AG09309 (cell line): ENCODE measurements at regions not wholly inside any gene's neighbourhood (a gene's known extent, or its start where the extent isn't known, plus 50 kb on each side); places are given as distances from the start of the nearest gene placed in this dataset.

ENCODE experiments used
- DNase-seq: peaks from one replicate; pipeline ENCODE4 v3.0.0-alpha.2; 2010; ENCODE audit warnings: low read depth
- H3K4me3 ChIP-seq: 2 replicates; pipeline ENCODE4 v1.5.1; 2011; ENCODE audit warnings: mild to moderate bottlenecking, low read depth, low read length, moderate library complexity; ENCODE audit not compliant: control insufficient read depth
- TF ChIP-seq, protein P1 (sequence below): IDR thresholded peaks from 2 replicates; pipeline ENCODE4 v1.5.1; 2011; ENCODE audit warnings: mild to moderate bottlenecking, low read depth, low read length, inconsistent platforms; ENCODE audit not compliant: insufficient read depth, control insufficient read depth; ENCODE audit errors: missing control alignments

DNA sequence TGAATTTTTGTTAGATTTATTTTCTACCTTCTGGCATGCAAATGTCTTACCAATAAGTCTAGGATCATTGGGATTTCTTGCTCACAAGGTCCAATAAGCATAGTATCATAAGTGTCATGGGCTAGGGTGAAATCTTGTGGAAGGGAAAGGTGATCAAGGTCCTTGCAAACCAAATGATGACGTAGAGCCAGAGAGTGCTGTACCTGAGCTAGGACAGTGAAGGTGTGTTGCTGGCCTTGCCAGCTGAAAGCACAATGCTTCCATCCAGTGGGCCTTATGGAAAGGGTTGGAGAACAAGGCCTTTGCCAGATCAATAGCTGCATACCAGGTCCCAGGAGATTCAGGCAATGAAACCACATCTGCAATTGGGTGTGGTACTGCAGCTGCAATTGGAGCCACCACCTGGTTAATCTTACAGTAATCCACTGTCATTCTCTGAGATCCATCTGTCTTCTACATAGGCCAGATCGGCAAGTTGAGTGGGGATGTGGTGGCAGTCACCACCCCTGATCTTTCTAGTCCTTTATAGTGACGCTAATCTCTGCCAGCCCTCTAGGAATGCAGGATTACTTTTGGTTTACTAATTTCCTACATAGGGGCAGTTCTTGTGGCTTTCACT, 208.9 kb upstream of the MYL2 start:
- TF ChIP-seq, protein P1, sequence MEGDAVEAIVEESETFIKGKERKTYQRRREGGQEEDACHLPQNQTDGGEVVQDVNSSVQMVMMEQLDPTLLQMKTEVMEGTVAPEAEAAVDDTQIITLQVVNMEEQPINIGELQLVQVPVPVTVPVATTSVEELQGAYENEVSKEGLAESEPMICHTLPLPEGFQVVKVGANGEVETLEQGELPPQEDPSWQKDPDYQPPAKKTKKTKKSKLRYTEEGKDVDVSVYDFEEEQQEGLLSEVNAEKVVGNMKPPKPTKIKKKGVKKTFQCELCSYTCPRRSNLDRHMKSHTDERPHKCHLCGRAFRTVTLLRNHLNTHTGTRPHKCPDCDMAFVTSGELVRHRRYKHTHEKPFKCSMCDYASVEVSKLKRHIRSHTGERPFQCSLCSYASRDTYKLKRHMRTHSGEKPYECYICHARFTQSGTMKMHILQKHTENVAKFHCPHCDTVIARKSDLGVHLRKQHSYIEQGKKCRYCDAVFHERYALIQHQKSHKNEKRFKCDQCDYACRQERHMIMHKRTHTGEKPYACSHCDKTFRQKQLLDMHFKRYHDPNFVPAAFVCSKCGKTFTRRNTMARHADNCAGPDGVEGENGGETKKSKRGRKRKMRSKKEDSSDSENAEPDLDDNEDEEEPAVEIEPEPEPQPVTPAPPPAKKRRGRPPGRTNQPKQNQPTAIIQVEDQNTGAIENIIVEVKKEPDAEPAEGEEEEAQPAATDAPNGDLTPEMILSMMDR = no peak
- no peak overlapping the region for H3K4me3 ChIP-seq
- no peak for DNase-seq

DNA sequence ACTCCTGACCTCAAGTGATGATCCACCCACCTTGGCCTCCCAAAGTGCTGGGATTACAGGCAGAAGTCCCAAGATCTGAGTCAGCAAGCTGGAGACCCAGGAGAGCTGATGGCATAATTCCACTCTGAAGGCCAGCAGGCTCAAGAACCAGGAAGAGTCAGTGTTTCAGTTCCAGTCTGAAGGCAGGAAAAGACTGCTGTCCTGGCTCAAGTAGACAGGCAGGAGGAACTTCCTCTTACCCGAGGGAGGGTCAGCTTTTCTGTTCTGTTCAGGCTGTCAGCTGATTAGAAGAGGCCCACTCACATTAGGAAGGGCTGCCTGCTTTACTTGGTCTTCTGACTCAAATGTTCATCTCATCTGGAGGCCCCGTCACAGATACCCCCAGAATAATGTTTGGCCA, 206.0 kb upstream of the MYL2 start:
- no peak overlapping the region for H3K4me3 ChIP-seq
- TF ChIP-seq, protein P1 = no peak
- DNase-seq = no peak

DNA sequence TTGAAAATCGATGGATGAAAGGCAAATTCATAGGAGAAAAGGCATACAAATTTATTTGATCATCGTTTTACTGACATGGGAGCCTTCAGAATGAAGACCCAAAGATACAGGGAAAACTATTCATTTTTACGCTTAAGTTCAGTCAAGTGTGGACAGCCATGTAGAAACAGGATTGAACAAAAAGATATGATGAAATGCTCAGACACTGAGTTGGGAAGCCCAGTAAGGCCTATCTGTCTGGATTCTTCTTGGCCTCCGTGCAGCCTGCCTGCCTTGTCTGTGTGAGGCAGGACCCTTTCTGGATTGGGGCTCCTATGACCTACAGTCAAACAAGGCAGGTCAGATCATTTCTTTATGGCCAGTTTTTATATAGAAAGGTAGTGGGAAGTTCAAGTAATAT, 203.8 kb upstream of the MYL2 start:
- no peak for DNase-seq
- TF ChIP-seq, protein P1 = no peak
- no peak overlapping the region for H3K4me3 ChIP-seq

DNA sequence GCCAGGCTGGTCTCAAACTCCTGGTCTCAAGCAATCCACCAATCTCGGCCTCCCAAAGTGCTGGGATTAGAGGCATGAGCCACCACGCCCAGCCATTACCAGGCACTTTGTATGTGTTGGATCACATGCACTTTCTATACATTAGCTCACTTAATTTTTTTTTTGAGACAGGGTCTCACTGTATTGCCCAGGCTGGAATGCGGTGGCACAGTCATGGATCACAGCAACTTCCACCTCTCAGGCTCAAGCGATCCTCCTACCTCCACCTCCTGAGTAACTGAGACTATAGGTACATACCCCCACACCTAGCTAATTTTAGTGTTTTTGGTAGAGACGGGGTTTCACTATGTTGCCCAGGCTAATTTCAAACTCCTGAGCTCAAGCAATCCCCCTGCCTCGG, 203.0 kb upstream of the MYL2 start:
- no peak overlapping the region for H3K4me3 ChIP-seq
- DNase-seq = no peak
- TF ChIP-seq, protein P1 = no peak

DNA sequence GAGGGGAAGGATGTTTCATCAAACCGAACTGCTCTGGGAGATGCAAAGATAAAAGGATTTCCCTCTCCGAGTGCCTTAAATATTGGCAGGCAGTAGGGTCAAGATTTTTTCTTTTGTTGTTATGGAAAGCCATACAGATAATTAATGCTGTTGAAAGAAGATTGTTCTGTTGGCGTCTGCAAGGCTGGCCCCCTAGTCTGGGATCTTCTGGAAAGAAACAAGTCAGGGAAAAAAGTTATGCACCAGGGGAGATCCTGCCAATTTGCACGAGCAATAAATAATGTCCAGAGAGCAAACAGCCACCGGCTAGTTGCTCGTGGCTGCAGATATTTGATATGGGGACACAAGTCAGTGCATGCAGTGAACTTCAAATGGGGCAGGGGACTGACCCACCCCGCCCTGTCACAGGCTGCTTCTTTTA, 202.1 kb upstream of the MYL2 start:
- DNase-seq = no peak
- H3K4me3 ChIP-seq = no peak overlapping the region
- TF ChIP-seq, protein P1 = no peak

DNA sequence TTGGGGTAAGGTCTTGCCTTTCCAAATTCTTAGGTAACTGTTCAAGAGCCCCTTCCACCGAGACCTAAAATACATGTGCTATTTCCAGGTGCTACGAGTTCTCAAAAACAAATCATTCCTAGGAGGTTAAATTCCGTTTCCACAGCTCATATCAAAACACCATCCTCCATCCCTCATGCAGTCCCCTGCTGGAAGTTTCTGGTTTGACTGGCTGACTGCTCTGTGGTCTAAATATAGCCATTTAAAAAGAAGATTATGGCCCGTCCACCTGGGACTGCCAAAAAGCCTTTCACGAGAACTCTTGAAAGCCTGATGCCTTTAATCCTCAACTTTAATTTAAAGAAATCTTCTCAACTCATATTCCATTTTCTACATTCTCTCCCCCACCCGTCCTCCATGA, 201.5 kb upstream of the MYL2 start:
- no peak overlapping the region for H3K4me3 ChIP-seq
- TF ChIP-seq, protein P1 = no peak
- no peak for DNase-seq

DNA sequence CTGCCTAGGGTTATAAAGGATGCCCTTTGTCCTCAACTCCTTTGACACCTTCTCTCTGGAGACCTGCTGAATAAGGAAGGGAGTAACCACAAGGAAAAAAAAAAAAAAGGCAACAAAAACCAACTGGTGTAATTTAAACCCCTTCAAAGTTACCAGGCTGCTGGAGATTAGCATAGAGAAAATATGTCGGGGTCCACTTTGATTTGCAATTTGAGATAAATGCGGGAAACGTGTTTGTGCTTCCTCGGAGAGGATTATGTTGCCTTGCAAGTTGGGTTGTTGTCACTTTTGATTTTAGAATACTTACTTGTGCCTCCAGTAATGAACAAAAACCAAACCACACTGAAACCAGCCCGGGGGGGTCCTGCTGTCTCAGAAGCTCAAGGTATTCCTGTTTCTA, 200.2 kb upstream of the MYL2 start:
- TF ChIP-seq, protein P1 = no peak
- DNase-seq = no peak
- H3K4me3 ChIP-seq = no peak overlapping the region
